ENCODE measurements at regions not wholly inside any gene's neighbourhood (a gene's known extent, or its start where the extent isn't known, plus 50 kb on each side); places are given as distances from the start of the nearest gene placed in this dataset.

DNA sequence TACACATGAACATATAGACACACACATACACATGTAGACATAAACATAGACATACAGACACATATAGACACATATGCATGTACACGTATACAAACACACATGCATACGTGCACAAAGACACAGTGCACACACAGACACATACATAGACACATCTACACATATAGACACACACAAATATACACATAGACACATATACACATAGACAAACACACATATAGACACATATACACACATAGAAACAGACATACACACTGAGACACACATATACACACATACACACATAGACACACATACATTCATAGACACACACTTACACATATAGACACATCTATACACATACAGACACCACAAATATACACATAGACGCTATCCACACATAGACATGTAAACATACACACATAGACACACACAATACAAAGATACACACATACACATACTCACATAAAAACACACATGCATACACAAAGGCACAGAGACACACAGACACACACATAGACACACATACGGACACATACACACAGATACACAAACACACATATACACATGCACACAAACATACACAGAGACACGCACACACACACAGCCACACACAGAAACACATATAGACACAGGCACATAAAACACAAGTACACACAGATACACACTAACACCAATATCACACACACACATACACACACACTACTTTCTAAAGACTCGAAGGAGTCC, 254.0 kb downstream of the TSHZ3 start:
- no peak for DNase-seq (ENCODE audit: low read depth, low spot score)

DNA sequence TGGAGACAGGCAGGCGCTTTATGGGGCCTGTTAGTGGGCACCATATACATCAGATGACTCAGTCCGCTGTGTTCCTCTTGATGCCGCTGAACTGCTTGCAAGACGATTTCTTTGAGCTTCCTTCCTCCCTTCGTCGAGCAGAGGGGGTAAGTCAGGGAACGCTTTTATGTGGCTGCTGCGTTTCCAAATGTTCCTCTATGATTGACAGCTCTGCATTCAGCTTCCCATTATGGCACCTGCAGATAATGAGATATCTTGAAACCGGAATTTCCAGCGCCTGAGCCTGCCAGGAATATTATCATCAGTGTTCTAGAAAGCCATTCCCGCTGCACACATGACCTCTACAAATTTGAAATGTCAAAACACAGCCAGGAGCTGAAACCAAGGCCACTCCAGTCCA, 257.0 kb downstream of the TSHZ3 start:
- no peak for DNase-seq (ENCODE audit: low read depth, low spot score)

DNA sequence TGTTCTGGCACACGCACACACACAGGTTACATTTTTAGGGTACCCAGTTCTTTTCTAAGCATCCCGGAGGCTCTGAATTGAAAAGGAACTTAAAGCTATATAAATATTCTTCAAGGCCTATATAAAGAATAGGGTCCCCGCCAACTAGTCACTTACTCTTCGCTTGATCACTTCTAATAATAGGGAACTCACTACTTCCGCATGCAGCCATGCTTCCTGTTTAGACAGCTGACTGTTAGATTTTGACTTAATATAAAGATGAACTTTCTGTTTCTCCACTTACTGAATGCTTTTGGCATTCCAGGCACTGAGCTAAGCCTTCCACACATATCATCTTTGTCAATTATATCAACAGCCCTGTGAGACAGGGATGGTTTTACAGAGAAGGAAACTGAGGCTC, 259.6 kb downstream of the TSHZ3 start:
- no peak for DNase-seq (ENCODE audit: low read depth, low spot score)

DNA sequence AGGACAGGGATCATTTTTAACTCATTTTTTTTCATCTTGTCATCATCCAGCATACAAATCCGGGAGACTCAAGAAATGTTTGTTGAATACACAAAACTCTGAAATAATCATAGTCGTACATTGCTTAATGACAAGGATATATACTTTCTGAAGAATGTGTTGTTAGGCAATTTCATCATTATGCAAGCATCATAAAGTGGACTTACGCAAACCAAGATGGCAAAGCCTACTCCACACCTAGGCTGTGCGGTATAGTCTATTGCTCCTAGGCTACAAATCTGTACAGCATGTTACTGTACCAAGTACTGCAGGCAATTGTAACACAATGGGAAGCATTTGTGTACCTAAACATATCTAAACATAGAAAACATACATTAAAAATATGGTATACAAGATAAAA, 264.1 kb downstream of the TSHZ3 start:
- DNase-seq (ENCODE audit: low read depth, low spot score): no peak

DNA sequence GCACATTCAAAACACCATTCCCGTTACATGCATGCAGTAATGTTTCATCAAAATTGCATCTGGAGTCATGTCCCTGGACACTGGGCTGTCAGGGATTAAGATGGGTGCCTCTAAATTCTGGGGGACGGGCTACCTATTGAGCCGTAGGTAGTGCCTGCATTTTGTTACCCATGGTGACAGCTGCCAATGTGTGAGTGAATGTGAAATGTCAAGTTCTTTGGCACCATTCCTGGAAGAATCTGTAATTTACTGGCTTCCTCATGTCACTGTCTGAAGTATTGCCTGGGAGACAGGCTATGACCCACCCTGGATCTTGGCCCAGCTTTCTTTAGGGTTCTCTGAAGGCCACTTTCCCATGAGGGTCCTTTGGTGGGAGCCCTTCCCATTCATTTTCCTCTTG, 266.1 kb downstream of the TSHZ3 start:
- DNase-seq (ENCODE audit: low read depth, low spot score): no peak

DNA sequence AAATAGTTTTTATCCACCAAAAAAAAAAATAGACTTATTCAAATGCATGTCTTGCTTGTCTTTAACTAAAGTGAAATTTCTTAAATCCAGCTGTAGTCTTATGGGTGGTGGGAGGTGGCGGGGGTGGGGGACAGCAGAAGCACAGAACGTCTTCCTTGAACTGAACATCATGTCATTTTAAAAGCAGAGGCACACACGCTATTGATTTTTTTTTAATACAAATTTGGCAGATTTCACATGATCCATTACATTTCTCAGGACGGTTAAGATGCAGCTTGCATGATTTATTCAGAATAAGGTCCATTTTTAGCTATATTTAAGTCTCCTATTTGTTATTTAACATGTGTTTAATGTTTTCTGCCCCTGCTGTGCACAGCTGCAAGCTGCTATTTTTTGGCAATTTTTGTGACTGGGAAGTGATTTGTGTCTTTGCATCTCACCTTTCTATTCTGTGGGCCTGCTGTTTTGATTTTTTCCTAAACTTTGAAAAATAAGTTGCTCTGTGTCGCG, 274.0 kb downstream of the TSHZ3 start:
- DNase-seq (ENCODE audit: low read depth, low spot score): no peak

DNA sequence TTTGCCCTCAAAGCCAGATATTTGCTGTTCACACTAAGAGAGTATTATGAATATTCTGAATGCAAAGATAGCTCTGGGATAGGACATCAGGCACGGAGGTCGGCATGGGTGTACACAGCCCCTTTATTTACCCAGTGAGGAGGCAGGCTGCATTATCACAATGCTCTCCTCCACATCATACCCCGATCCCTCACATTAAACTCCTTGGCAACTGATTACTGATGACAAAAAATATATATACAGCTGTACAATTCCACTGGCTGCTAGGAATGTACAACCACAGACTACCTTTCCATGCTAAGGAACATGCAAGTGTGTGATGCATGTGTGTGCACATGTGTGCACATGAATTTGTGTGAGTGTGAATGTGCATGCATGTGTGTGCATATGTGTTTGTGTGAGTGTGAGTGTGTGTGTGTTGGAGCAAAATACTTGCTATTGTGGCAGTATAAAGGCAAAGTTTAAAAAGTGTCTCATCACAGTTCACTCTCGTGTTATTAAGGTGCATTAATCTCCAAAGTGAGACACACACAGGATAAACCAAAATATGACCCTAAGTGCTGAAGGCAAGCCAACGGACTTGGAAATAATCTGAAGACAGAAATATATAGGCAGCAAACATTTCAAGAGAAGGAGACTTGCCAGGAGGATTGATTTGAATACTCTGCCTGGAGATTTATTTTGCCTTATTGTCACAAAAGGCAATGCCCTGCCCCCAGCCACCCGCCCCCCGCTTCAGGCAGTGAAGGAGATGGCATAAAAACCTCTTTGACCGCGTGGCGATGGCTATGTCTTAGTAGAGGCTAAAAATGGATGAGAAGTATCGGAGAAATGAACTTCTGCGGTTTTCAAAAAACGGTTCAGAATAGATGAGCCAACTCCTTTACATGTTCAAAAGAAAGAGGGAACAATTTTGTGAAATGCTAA, 274.8 kb downstream of the TSHZ3 start:
- no peak for DNase-seq (ENCODE audit: low read depth, low spot score)

DNA sequence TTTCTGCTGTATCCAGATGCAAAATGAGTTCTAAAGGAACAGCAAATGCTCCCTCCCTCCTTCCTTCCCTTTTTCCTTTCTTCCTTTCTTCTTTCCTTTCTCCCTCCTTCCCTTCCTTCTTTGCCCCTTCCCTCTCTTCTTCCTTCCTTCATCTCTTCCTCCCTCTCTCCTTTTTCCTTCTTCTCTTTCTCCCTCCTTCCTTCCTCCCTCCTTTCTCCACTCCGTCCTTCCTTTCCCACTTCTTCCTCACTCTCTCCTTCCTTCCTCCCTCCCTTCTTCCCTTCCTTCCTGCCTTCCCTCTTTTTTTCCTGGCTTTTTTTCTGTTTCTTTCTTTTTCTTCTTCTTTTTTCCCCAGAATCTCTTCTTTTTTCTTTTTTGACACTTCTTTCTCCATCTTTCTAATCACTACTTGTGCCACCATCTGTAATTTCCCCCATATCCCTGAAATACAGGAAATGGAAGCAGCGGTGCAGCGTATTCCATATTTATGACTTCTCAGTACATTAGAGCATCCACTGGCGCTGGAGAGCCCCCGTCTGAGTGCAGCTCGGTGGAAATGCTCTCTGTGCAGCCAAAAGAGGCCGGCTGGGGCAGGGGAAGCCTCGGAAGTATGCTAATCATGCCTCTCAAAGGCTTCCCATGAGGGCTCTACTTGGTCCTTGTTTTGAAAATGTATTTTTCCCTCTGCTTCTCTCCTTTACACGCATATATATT, 275.6 kb downstream of the TSHZ3 start:
- DNase-seq (ENCODE audit: low read depth, low spot score): no peak

DNA sequence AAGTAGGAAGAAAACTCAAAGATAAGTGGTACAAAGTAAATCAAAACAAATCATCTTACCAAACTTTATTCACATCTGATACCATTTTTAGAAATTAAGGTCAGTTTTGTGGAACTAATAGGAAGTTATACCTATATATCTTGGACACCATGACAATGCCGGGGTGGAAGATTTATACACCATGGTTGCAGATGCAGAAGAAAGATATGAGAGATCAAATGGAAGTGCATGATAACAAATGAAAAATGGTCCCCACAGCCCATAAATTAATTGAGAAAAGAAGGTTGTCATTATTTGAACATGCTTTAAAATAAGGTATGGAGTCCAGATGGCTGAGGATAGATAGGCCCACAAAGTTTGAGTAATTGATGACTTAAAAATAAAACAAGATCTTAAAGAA, 276.8 kb downstream of the TSHZ3 start:
- no peak for DNase-seq (ENCODE audit: low read depth, low spot score)

DNA sequence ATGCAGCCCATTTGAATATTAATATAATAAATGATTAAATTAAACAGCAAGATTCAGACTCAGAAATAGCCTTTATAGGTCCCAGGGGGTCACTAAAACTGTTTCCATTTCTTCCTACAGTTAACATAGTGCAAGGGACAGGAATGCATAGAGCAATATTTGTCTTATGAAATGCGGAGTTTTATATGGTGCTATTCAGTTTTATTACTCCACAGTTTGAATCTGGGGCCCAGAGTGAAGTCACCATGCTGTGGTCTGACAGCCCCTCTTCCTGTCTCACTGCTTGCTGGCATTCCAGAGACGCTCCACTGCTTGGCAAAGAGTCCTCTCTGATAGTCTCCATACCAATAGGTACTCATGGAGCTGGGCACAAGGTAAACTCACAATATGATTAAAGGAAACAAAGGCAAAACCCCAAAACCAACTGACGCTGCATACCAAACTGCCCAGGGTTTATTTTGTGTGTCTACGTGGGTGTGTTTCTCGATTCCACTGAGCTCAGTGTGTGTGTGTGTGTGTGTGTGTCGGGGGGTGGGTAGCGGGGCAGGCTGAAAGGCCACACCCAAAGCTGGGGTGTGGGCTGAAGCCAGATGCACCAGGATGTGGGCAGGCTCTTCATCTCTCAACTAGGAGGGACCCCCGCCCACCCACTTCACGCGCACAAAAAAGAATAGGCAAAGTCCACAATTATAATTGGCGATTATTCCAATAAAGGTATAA, 277.9 kb downstream of the TSHZ3 start:
- no peak for DNase-seq (ENCODE audit: low read depth, low spot score)

DNA sequence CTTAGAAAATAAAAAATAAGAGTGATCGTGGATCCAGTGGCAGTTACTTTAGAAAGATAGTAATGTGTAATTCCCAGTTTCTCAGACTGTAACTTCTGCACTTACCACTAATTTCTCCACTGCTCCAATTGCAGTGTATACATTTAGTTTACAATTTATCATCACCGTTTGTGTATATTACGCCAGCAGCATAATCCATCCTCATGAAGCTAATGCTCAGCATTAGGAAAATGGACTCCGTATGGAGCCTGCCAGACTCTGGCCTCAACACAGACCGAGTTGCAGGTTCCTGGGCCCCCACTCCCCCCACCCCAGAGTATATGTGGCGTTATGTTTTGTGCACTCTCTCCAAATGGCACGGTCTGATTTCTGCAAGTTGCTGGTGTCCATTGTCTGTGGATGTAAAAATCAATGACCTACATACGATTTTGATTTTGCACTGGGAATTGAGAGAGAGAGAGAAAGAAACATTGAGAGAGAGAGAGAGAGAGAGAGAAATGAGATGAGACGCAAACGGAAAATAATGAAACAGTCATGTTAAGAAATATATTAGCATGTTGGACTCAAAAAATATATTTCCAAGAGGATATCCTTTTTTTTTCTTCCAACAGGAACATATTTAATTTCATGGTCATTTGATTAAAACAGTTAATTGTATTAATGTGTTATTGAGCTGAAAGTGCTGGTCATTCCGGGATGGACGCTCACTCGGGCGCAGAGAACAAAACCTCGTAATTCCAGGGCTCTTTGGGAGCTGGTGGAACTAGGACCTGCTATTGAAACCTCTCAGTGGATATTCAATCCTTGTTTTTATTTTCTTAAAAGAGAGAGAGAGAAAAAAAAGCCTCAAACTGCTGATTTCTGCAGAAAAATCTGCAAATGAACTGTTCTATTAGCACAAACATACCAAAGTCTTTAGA, 278.8 kb downstream of the TSHZ3 start:
- no peak for DNase-seq (ENCODE audit: low read depth, low spot score)

DNA sequence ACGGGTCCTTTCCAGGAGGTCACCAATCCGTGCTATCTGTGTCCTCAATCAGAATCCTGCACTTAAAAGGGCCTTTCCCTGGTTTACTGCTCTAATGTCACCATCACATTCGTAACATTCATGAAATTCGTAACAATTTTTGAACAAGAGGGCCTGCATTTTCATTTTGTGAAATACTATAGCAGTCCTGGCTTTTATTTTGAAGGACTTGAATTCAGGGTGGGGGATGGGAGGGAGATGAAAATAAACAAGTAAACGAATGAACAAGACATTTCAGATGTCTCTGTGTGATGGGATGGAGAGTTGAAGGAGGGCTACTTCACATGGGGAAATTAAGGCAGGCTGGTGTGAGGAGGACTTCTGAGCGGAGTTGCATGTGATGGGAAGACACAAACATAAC, 281.0 kb downstream of the TSHZ3 start:
- DNase-seq (ENCODE audit: low read depth, low spot score): no peak

DNA sequence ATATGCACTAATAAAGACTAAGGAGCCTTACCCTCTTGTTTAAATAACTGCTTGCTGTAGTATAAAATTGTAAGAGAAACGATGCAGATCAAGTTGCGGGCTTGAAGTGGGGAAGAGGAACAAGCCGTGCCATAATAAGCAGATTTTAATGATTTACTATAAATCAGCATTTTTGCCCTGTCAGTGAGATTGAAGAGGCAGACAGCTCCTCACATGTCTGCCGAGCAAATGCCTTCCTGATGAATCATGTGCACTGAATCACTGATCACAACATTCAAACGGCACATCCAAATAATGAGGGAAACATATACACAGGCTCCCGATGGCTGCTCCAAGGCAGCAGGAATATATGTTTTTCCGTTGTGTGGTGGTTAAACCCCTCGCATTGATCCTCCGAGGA, 282.9 kb downstream of the TSHZ3 start:
- no peak for DNase-seq (ENCODE audit: low read depth, low spot score)

DNA sequence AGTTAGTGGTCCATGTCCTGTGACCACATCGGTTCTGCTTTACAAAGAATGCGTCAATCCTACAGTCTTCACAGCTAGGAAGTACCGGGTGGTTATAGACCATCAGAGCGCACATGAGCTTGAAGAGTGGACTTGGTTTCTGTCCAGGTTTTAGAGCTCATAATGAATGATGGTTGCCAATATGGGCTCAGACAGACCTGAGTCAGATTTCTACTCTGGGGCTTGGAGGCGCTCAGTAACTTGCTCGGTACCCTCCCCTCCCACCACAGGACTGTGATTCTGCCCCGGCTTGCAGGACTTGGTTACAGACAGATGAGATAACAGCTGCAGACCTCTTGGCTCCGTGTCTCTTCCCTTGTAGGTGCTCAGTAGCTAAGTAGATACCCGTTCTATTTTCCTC, 284.7 kb downstream of the TSHZ3 start:
- DNase-seq (ENCODE audit: low read depth, low spot score): no peak

DNA sequence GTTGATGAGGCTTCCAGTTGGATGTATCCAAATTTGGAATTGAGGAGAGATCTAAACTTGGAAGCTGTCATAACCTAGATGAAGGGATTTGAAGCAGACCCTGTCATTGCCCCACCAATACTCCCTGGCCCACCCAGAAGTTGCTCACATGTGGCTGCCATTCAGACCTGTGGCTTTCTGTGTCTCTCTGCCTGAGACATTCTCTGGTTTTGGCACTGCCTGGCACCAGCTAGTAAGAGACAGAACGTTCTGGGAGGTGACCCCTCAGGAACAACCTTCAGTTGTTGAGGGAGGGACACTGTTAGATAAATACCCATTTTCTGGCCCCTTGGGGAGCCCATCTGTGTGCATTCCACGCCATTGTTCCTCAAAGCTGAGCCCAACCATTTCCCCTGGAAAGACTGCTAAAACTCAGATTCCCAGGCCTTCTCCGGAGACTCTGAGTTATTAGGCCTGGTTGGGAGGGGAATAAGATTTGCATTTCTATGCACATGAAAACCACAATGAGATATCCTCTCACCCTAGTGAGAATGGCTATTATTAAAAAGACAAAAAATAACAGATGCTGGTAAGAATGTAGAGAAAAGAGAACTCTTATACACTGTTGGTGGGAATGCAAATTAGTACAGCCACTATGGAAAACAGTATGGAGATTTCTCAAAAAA, 290.4 kb downstream of the TSHZ3 start:
- DNase-seq (ENCODE audit: low read depth, low spot score): no peak

DNA sequence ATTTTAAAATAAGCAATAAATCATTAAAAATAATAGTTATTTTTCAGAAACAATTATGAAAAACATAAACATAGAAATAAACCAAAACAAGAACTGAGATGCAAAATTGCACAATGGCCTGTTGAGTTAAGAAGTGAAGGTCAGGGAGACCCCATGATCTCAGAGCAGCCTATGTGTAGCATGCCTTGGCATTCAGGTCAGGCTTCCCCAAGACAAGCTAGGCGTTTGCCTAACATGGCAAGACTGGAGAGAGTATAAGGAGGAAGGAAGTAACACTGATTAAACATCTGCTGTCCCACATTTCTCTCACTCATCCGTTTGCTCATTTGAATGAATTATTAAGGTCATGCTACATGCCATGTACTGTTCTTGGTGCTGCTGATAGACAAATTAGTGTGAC, 291.8 kb downstream of the TSHZ3 start:
- DNase-seq (ENCODE audit: low read depth, low spot score): no peak

DNA sequence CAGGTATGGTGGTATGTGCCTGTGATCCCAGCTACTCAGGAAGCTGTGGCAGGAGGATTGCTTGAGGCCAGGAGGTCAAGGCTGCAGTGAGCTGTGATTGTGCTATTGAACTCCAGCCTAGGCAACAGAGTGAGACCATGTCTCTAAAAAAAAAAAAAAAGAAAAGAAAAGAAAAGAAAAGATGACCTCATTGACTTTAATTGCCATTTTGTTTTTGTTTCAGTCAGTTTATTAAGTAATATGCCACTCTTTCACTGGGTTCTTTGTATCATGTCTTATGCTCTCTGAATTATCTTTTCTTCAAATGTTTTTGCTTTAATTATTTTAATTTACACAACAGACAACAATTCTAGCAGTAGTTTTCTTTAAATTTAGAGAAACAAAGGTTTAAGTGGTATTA, 293.8 kb downstream of the TSHZ3 start:
- DNase-seq (ENCODE audit: low read depth, low spot score): no peak

DNA sequence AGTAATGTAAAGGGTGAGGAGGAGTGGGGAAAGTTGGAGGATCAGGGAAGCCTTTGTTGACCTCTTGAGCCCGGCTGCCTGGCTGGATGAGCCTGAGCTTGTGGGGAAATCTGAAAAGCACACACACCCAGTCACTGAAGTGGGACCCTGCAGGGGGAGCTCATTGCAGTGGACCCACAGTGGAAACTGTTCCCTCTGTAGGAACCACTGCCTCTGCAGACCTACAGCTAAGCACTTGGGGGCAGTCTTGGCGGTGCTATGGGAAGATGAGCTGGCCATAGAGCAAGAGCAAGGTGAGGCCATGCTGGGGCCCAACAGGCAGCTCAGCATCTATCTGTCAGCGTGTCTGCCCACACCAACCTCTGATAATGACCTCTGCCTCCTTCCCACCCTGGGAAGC, 294.8 kb downstream of the TSHZ3 start:
- DNase-seq (ENCODE audit: low read depth, low spot score): peak; percentile 84

DNA sequence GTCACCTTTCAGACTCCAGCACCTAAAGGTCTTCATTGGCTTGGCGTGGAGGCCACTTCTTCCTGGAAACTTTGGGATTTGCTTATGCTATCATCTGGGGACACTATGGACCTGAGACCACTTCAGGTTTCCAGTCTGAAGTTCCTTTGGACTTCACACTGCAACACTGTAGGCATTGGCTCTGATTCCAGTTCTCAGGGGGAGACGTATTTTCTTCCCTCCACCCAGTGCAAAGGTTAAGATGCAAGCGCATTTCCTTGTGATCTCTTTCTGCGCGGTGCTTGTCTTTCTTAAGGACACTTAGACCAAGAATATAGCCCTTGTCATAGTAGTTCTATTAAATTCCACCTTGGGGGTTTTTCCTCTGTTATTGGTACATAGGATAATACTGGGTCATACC, 299.8 kb downstream of the TSHZ3 start:
- DNase-seq (ENCODE audit: low read depth, low spot score): no peak

DNA sequence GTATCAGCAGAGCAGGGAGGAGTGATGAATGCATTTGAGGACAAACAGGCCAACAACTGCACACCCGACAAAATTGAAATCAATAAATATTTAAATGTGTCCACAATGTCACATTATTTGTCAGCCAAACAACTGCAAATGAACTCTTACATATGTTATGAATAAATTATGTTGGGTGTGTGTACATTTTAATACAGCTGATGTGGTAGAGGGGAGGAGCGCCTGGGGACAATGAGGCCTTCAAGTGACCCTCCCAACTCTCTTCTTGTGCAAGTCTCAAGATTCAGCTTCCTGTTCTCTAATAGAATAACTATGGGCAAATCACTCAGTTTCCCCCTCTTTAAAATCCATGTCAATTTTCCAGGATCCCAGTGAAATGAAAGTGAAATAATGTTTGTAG, 303.2 kb downstream of the TSHZ3 start:
- DNase-seq (ENCODE audit: low read depth, low spot score): no peak
